ENCODE measurements at regions not wholly inside any gene's neighbourhood (a gene's known extent, or its start where the extent isn't known, plus 50 kb on each side); places are given as distances from the start of the nearest gene placed in this dataset.
A peak's percentile ranks its signal among the peaks of the same experiment; 100 is the strongest.

DNA sequence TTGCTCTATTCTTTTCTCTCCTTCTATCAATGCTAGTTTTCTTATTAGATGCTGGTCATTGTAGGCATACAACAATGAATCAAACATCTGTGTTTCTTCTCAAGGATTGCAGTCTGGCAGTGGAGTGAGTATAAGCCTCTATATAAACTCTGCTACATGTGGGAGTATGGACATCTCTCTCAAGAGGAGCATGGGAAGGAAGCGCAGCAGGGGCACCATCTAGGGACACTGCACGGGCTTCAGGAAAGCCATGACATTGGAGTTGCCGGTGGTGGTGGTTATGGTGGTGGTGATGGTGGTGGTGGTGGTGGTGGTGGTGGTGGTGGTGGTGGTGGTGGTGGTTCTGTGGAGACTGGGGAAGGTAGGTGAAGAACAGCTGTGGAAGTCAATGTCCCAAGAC lies 462.6 kb downstream of the RNF144A start:
- H2AFZ ChIP-seq (ENCODE audit: low read depth, low read length, poor library complexity, severe bottlenecking) = no peak overlapping the region
- no peaks in the 10 kb centered on the region for H3K79me2 ChIP-seq (ENCODE audit: insufficient read depth, low read length)
- H4K20me1 ChIP-seq (ENCODE audit: insufficient read depth) = no peaks in the 10 kb centered on the region
- intact Hi-C loops (cut with micrococcal nuclease) = loop anchor here (2.0 kb wide), 1 partner anchor 177 kb away; no protein-coding TSS in a partner anchor
- no peaks in the 10 kb centered on the region for H3K9me2 ChIP-seq (ENCODE audit: insufficient read depth)
- no TSS peak for BruUV-seq (replicated peaks)
- no peak overlapping the region for H3K27ac ChIP-seq (ENCODE audit: low read depth, low read length)
- no peaks in the 10 kb centered on the region for H3K9me3 ChIP-seq (ENCODE audit: control insufficient read depth in 1 of 2, insufficient read depth in 1 of 2, low read depth in 1 of 2, low read length in 2 of 2)
- TF ChIP-seq, protein P1, sequence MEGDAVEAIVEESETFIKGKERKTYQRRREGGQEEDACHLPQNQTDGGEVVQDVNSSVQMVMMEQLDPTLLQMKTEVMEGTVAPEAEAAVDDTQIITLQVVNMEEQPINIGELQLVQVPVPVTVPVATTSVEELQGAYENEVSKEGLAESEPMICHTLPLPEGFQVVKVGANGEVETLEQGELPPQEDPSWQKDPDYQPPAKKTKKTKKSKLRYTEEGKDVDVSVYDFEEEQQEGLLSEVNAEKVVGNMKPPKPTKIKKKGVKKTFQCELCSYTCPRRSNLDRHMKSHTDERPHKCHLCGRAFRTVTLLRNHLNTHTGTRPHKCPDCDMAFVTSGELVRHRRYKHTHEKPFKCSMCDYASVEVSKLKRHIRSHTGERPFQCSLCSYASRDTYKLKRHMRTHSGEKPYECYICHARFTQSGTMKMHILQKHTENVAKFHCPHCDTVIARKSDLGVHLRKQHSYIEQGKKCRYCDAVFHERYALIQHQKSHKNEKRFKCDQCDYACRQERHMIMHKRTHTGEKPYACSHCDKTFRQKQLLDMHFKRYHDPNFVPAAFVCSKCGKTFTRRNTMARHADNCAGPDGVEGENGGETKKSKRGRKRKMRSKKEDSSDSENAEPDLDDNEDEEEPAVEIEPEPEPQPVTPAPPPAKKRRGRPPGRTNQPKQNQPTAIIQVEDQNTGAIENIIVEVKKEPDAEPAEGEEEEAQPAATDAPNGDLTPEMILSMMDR (IDR thresholded peaks at IDR 0.05 in 2 of 3, conservative IDR thresholded peaks at IDR 0.05 in 1 of 3; ENCODE audit: borderline replicate concordance in 1 of 3, insufficient read depth in 1 of 3, low read depth in 2 of 3, low read length in 2 of 3) = peak; percentile 18 to 39 (median 36); a peak in 3 of 6 replicates
- TF ChIP-seq FOSL1 (IDR thresholded peaks at IDR 0.05; ENCODE audit: low read depth) (no peak), RAD21 (IDR thresholded peaks at IDR 0.05; ENCODE audit: low read depth) (peak; percentile 38; the same call in 1 of the 2 replicates)
- ATAC-seq (peak; percentile 88), DNase-seq (ENCODE audit: low read depth, low spot score) (no peak)
- ChIA-PET RAD21 (ENCODE audit: low non-redundant PET in 1 of 2, low total read pairs in 2 of 2, uncharacterized antibody in 2 of 2, unreplicated experiment in 2 of 2) (no interaction called here), POLR2A (no interaction called here), CTCF (no interaction called here)
- peaks cover 7% of the 10 kb centered on the region; the same call in 1 of the 2 replicates for H3K27me3 ChIP-seq (ENCODE audit: insufficient read depth, low read length)
- H3K9ac ChIP-seq (ENCODE audit: low read length) = no peak overlapping the region
- H3K4me2 ChIP-seq (ENCODE audit: low read length) = no peak overlapping the region
- H3K4me1 ChIP-seq (ENCODE audit: control insufficient read depth in 1 of 2, insufficient read depth in 2 of 2, low read length in 2 of 2) = no peaks in the 10 kb centered on the region
- no peaks in the 10 kb centered on the region for H3K36me3 ChIP-seq (ENCODE audit: control insufficient read depth in 1 of 2, insufficient read depth in 2 of 2, low read length in 2 of 2)
- H3K4me3 ChIP-seq (replicated peaks in 1 of 2; ENCODE audit: low read depth in 1 of 2, low read length in 2 of 2) = no peak overlapping the region

DNA sequence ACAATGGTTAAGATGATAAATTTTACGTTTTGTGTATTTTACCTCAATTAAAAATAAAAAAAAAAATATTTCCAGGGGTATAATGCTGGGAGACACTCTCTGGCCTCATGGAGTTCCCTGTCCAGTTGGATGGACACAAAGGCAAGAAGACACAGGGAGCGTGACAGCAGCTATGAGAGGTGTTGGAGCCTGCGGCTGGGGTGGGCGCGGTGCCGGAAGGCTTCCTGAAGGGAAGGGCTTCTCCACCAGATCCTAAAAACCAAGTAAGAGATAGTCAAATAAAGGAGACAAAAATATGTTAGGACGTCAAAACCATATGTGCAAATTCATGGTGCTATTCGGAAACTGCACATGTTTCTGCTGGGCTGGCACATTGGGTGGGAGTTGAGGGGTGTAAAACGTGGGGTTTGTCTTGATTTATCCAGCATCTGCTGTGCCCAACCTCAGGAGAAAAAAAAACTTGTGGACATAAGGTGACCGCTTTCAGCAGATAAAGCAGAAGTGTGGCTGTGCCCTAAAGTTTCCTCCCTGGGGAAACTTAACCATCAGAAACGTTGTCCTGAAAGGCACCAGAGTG lies 467.6 kb downstream of the RNF144A start:
- Histone ChIP-seq H3K4me2 (ENCODE audit: low read length) (no peak overlapping the region), H4K20me1 (ENCODE audit: insufficient read depth) (no peaks in the 10 kb centered on the region), H3K79me2 (ENCODE audit: insufficient read depth, low read length) (no peaks in the 10 kb centered on the region), H3K9me2 (ENCODE audit: insufficient read depth) (no peaks in the 10 kb centered on the region), H2AFZ (ENCODE audit: low read depth, low read length, poor library complexity, severe bottlenecking) (no peak overlapping the region), H3K36me3 (ENCODE audit: control insufficient read depth in 1 of 2, insufficient read depth in 2 of 2, low read length in 2 of 2) (no peaks in the 10 kb centered on the region), H3K4me1 (ENCODE audit: control insufficient read depth in 1 of 2, insufficient read depth in 2 of 2, low read length in 2 of 2) (no peaks in the 10 kb centered on the region), H3K27me3 (ENCODE audit: insufficient read depth, low read length) (peaks cover 7% of the 10 kb centered on the region), H3K27ac (ENCODE audit: low read depth, low read length) (no peak overlapping the region), H3K9me3 (ENCODE audit: control insufficient read depth in 1 of 2, insufficient read depth in 1 of 2, low read depth in 1 of 2, low read length in 2 of 2) (no peaks in the 10 kb centered on the region), H3K9ac (ENCODE audit: low read length) (no peak overlapping the region), H3K4me3 (replicated peaks in 1 of 2; ENCODE audit: low read depth in 1 of 2, low read length in 2 of 2) (no peak overlapping the region)
- CTCF ChIA-PET = no interaction called here
- intact Hi-C loops (cut with micrococcal nuclease) = no loop called here
- RAD21 ChIA-PET (ENCODE audit: low non-redundant PET in 1 of 2, low total read pairs in 2 of 2, uncharacterized antibody in 2 of 2, unreplicated experiment in 2 of 2) = no interaction called here
- no TSS peak for BruUV-seq (replicated peaks)
- POLR2A ChIA-PET = no interaction called here
- DNase-seq (ENCODE audit: low read depth, low spot score) (no peak), ATAC-seq (no peak)
- TF ChIP-seq CEBPB (IDR thresholded peaks at IDR 0.05; ENCODE audit: low read depth) (no peak), POLR2A (IDR thresholded peaks at IDR 0.05; ENCODE audit: borderline replicate concordance, extremely low read depth, insufficient read depth, insufficient read length) (no peak), SP1 (IDR thresholded peaks at IDR 0.05; ENCODE audit: low read depth) (no peak), EZH2 (IDR thresholded peaks at IDR 0.05) (no peak), EZH2phosphoT487 (IDR thresholded peaks at IDR 0.05; ENCODE audit: borderline replicate concordance) (no peak), EGR1 (IDR thresholded peaks at IDR 0.05; ENCODE audit: low read depth) (no peak), SRF (IDR thresholded peaks at IDR 0.05; ENCODE audit: low read depth) (no peak), RAD21 (IDR thresholded peaks at IDR 0.05; ENCODE audit: low read depth) (no peak)
- TF ChIP-seq, protein P2, sequence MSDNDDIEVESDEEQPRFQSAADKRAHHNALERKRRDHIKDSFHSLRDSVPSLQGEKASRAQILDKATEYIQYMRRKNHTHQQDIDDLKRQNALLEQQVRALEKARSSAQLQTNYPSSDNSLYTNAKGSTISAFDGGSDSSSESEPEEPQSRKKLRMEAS (IDR thresholded peaks at IDR 0.05) = no peak
- TF ChIP-seq, protein P3, sequence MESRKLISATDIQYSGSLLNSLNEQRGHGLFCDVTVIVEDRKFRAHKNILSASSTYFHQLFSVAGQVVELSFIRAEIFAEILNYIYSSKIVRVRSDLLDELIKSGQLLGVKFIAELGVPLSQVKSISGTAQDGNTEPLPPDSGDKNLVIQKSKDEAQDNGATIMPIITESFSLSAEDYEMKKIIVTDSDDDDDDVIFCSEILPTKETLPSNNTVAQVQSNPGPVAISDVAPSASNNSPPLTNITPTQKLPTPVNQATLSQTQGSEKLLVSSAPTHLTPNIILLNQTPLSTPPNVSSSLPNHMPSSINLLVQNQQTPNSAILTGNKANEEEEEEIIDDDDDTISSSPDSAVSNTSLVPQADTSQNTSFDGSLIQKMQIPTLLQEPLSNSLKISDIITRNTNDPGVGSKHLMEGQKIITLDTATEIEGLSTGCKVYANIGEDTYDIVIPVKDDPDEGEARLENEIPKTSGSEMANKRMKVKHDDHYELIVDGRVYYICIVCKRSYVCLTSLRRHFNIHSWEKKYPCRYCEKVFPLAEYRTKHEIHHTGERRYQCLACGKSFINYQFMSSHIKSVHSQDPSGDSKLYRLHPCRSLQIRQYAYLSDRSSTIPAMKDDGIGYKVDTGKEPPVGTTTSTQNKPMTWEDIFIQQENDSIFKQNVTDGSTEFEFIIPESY (IDR thresholded peaks at IDR 0.05; ENCODE audit: extremely low read depth, insufficient replicate concordance, low read length) = no peak
- TF ChIP-seq, protein P1 (IDR thresholded peaks at IDR 0.05 in 2 of 3, conservative IDR thresholded peaks at IDR 0.05 in 1 of 3; ENCODE audit: borderline replicate concordance in 1 of 3, insufficient read depth in 1 of 3, low read depth in 2 of 3, low read length in 2 of 3) = no peak
